DOHH2 (cell line): ENCODE measurements at regions not wholly inside any gene's neighbourhood (a gene's known extent, or its start where the extent isn't known, plus 50 kb on each side); places are given as distances from the start of the nearest gene placed in this dataset.

Source experiments
- H3F3A ChIP-seq: fragments of 200-600 bp; sonication (generic), shearing (Covaris generic); 2 replicates; pipeline ENCODE4 v1.6.0; 2016; ENCODE audit warnings: antibody characterized with exemption, mild to moderate bottlenecking; ENCODE audit not compliant: control insufficient read depth, insufficient read depth
- H3K27ac ChIP-seq: fragments of 200-600 bp; sonication (generic); 2 replicates; pipeline ENCODE4 v1.5.1; 2014; ENCODE audit warnings: low read depth, mild to moderate bottlenecking, low read length, moderate library complexity
- H3K27me3 ChIP-seq: fragments of 200-600 bp; sonication (generic); 2 replicates; pipeline ENCODE4 v1.6.1; 2014; ENCODE audit warnings: mild to moderate bottlenecking, low read length, mixed read lengths; ENCODE audit not compliant: control insufficient read depth
- H3K36me3 ChIP-seq: fragments of 200-600 bp; sonication (generic); 2 replicates; pipeline ENCODE4 v1.6.1; 2014; ENCODE audit warnings: mild to moderate bottlenecking, low read length, moderate library complexity, mixed read lengths; ENCODE audit not compliant: control insufficient read depth
- H3K4me1 ChIP-seq: fragments of 200-600 bp; sonication (generic); 2 replicates; pipeline ENCODE4 v1.6.1; 2014; ENCODE audit warnings: mild to moderate bottlenecking, low read length, mixed read lengths; ENCODE audit not compliant: control insufficient read depth
- H3K4me2 ChIP-seq: fragments of 200-600 bp; sonication (generic); 2 replicates; pipeline ENCODE4 v1.6.0; 2014; ENCODE audit warnings: mild to moderate bottlenecking, low read length, moderate library complexity
- H3K4me3 ChIP-seq: fragments of 200-600 bp; sonication (generic); 2 replicates; pipeline ENCODE4 v1.5.1; 2014; ENCODE audit warnings: mild to moderate bottlenecking, low read length, mixed read lengths
- H3K79me2 ChIP-seq: fragments of 200-600 bp; sonication (generic); 2 replicates; pipeline ENCODE4 v1.6.1; 2014; ENCODE audit warnings: mild to moderate bottlenecking, low read length, mixed read lengths; ENCODE audit not compliant: control insufficient read depth
- H3K9me2 ChIP-seq: fragments of 200-600 bp; sonication (generic); replicated peaks from 2 replicates; pipeline ENCODE4 v1.6.1; 2014; ENCODE audit warnings: mild to moderate bottlenecking, low read length, mixed read lengths; ENCODE audit not compliant: control insufficient read depth
- H3K9me3 ChIP-seq: fragments of 200-600 bp; sonication (generic); 2 replicates; pipeline ENCODE4 v1.6.1; 2014; ENCODE audit warnings: antibody characterized with exemption, low read length, mixed read lengths; ENCODE audit not compliant: control insufficient read depth, insufficient read depth
- H4K20me1 ChIP-seq: fragments of 200-600 bp; sonication (generic); 2 replicates; pipeline ENCODE4 v1.6.0; 2014; ENCODE audit warnings: low read depth, mild to moderate bottlenecking, antibody characterized with exemption, low read length, moderate library complexity; ENCODE audit not compliant: control insufficient read depth, insufficient read depth
- CTCF ChIP-seq: fragments of 200-600 bp; sonication (generic); IDR thresholded peaks from one replicate; pipeline ENCODE4 v1.5.1; 2014; ENCODE audit warnings: antibody characterized with exemption, mild to moderate bottlenecking, low read depth, low read length; ENCODE audit not compliant: poor library complexity, severe bottlenecking
- EZH2phosphoT487 ChIP-seq: fragments of 200-600 bp; sonication (generic); IDR thresholded peaks from 2 replicates; pipeline ENCODE4 v1.6.1; 2017; ENCODE audit warnings: borderline replicate concordance, mild to moderate bottlenecking, antibody characterized with exemption, low read length, moderate library complexity, mixed read lengths

GRCh38 chr18:43526426-43527145, 249.3 kb upstream of the SYT4 start:
- no peak for TF ChIP-seq EZH2phosphoT487
- TF ChIP-seq CTCF = no peak

GRCh38 chr18:43531438-43531837, 254.1 kb upstream of the SYT4 start:
- H3K4me1 ChIP-seq = no peaks in the 10 kb centered on the region
- TF ChIP-seq CTCF (no peak), EZH2phosphoT487 (no peak)
- no peaks in the 10 kb centered on the region for H3K79me2 ChIP-seq
- H3K4me2 ChIP-seq = no peak overlapping the region
- H3K27ac ChIP-seq = no peak overlapping the region
- no peaks in the 10 kb centered on the region for H3K9me3 ChIP-seq
- H3K4me3 ChIP-seq = no peak overlapping the region
- no peaks in the 10 kb centered on the region for H3K9me2 ChIP-seq
- H3K27me3 ChIP-seq = no peaks in the 10 kb centered on the region
- no peaks in the 10 kb centered on the region for H3K36me3 ChIP-seq
- no peaks in the 10 kb centered on the region for H4K20me1 ChIP-seq
- H3F3A ChIP-seq = no peaks in the 10 kb centered on the region

More at GRCh38 chr18:43526426-43527145, 249.3 kb upstream of the SYT4 start:
- Histone ChIP-seq H3K4me1 (no peaks in the 10 kb centered on the region), H3K27ac (no peak overlapping the region), H3K36me3 (no peaks in the 10 kb centered on the region), H4K20me1 (no peaks in the 10 kb centered on the region), H3K79me2 (no peaks in the 10 kb centered on the region), H3F3A (no peaks in the 10 kb centered on the region), H3K9me2 (no peaks in the 10 kb centered on the region), H3K9me3 (no peaks in the 10 kb centered on the region), H3K27me3 (no peaks in the 10 kb centered on the region), H3K4me2 (no peak overlapping the region), H3K4me3 (no peak overlapping the region)

- Histone ChIP-seq H3K4me1 (no peaks in the 10 kb centered on the region), H3K36me3 (no peaks in the 10 kb centered on the region), H3K4me3 (no peak overlapping the region), H3K79me2 (no peaks in the 10 kb centered on the region), H3K4me2 (no peak overlapping the region), H3K27ac (no peak overlapping the region), H4K20me1 (no peaks in the 10 kb centered on the region), H3K9me3 (no peaks in the 10 kb centered on the region), H3K27me3 (no peaks in the 10 kb centered on the region), H3K9me2 (no peaks in the 10 kb centered on the region), H3F3A (no peaks in the 10 kb centered on the region)
- TF ChIP-seq EZH2phosphoT487 (no peak), CTCF (no peak)
These were observed 256.1 kb upstream of the SYT4 start for GRCh38 chr18:43533371-43533770.
